ENCODE measurements at regions not wholly inside any gene's neighbourhood (a gene's known extent, or its start where the extent isn't known, plus 50 kb on each side); places are given as distances from the start of the nearest gene placed in this dataset.

DNA sequence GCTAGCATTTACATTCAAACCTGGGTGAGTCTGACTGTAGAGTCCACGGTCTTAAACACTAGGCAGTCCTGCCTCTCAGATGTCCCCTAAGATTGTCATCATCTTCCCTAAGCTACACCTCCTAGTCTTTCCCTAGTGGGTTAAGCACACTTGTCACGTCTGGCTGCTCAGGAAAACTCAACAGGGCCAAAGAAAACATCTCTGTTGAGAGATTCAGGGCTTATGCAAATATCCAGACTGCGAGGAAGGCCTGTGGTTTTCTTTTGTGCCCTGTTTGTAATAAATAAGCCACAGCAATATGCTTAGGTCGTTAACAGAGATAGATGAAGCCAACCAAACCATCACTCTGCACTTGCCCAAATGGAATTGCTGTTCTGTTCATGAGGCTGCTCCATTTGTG is 472.6 kb upstream of the DEPDC1 start:
- TF ChIP-seq CTCF (IDR thresholded peaks at IDR 0.05; ENCODE audit: low read length): no peak
- no peak for TF ChIP-seq EZH2 (IDR thresholded peaks at IDR 0.05; ENCODE audit: borderline replicate concordance, low read length)
